GM10266 (cell line): ENCODE measurements at regions not wholly inside any gene's neighbourhood (a gene's known extent, or its start where the extent isn't known, plus 50 kb on each side); places are given as distances from the start of the nearest gene placed in this dataset.

Source experiments
- DNase-seq: peaks from one replicate; pipeline ENCODE4 v3.0.0; 2012; ENCODE audit errors: extremely low spot score
- CTCF ChIP-seq: IDR thresholded peaks from 2 replicates; pipeline ENCODE4 v1.5.1; 2012; ENCODE audit warnings: mild to moderate bottlenecking, low read depth; ENCODE audit not compliant: control insufficient read depth, insufficient read depth; ENCODE audit errors: missing control alignments

- DNase-seq = no peak
- TF ChIP-seq CTCF = no peak
These were observed 146.5 kb upstream of the FERMT1 start for GRCh38 chr20:6269168-6269873.

GRCh38 chr20:6265204-6265904 is 142.5 kb upstream of the FERMT1 start:
- TF ChIP-seq CTCF = peak; percentile 52
- DNase-seq = peak; percentile 32

DNA sequence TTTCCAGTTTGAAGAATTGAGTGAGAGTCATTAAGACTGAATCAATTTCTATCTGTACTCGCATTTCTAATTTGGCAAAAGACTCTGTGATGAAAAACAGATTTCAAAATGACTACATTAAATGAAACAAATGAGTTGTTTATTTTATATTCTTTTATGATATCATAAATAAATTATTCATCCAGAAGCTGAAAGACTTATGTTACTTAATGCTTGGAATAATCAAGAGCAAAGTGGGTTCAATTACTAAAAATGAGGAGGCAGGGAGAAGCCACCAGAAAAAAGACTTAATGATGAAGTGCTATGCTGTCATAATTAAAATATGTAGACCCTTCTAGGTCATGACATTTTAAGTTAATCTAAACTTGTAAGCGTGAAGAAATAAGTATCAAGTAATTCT is 130.6 kb upstream of the FERMT1 start:
- TF ChIP-seq CTCF = no peak
- DNase-seq = no peak

DNA sequence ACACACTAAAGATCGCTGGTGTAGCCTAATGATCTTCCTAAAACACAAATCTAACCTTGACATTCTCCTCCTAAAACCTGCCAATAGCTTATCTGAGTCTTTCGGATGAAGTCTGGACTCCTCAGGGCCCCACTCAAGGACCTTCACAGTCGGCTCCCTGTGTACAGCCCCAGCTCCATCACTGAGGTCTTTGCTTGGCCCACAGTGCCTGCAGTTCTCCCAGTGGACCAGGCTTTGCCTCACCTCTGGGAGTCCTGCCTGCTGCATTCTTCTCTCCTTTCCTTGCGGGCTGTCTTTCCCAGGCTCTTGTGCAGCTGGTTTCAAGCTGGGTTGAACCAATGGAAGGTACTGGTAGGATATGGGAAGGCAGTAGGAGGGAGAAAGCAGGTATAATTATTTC is 122.6 kb upstream of the FERMT1 start:
- DNase-seq = no peak
- TF ChIP-seq CTCF = no peak

DNA sequence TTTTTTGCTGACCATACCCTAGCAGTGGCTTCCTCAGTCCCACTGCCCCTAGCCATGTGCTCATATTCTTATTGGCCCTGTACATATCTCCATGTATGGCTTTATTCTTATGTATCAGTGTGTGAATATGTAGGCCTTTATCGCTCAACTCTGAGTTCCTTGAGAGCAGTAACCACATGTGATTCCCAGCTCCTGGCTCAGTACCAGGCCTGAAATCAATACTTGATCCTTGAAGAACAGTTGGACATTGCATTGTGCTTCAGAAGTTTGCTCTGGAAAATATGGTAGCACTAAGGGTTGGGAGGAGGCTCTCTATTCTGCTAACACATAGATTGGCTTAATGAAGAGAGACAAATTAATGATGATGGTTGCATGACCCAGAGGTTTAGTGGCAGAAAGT is 118.8 kb upstream of the FERMT1 start:
- DNase-seq = no peak
- TF ChIP-seq CTCF = no peak

GRCh38 chr20:6240059-6240458 is 117.2 kb upstream of the FERMT1 start:
- TF ChIP-seq CTCF = no peak
- no peak for DNase-seq

GRCh38 chr20:6238421-6238820 is 115.6 kb upstream of the FERMT1 start:
- no peak for DNase-seq
- no peak for TF ChIP-seq CTCF
